Adrenal gland (tissue), 9 donors: ENCODE measurements at regions not wholly inside any gene's neighbourhood (a gene's known extent, or its start where the extent isn't known, plus 50 kb on each side); places are given as distances from the start of the nearest gene placed in this dataset.

Experiments
- DNase-seq, 7 donors: peaks; one replicate each; pipeline ENCODE4 v3.0.0-alpha.2; 2019 to 2020
- H3K27ac ChIP-seq, 5 donors: fragments of 200-600 bp; sonication (generic) in 4 of 5; 1 replicate in 3 of 5; 2 replicates in 2 of 5; pipeline versions ENCODE4 v1.5.1 to v1.8.0; 2016 to 2020; ENCODE audit warnings: mild to moderate bottlenecking in 1 of 5
- H3K27me3 ChIP-seq: fragments of 200-600 bp; 2 replicates; pipeline ENCODE4 v1.8.0; 2021
- H3K36me3 ChIP-seq, 2 donors: fragments of 200-600 bp; replicated peaks in 1 of 2; 1 replicate in 1 of 2; 2 replicates in 1 of 2; pipeline versions ENCODE4 v1.5.1 to v1.8.0; 2018 to 2022
- H3K4me1 ChIP-seq, 2 donors: fragments of 200-600 bp; replicated peaks in 1 of 2; 1 replicate in 1 of 2; 2 replicates in 1 of 2; pipeline versions ENCODE4 v1.5.1 to v1.8.0; 2018 to 2021
- H3K4me3 ChIP-seq, 4 donors: fragments of 200-600 bp; sonication (generic) in 3 of 4; one replicate each; pipeline ENCODE4 v1.5.1; 2016 to 2018
- H3K9me3 ChIP-seq, 3 donors: fragments of 200-600 bp; sonication (generic) in 1 of 3; replicated peaks in 1 of 3; 1 replicate in 2 of 3; 2 replicates in 1 of 3; pipeline versions ENCODE4 v1.5.1 to v1.8.0; 2016 to 2021
- POLR2A ChIP-seq, 2 donors: fragments of 450-650 bp; IDR thresholded peaks; one replicate each; pipeline ENCODE4 v1.6.1; 2017; ENCODE audit warnings: antibody characterized with exemption in 2 of 2, mild to moderate bottlenecking in 2 of 2, moderate library complexity in 1 of 2
- WGBS, 4 donors: extraction: QIAGEN DNeasy Blood & Tissue Kit in 2 of 4; methylation state at CpG; one replicate each; pipeline versions ENCODE4 v1.1.5 to v1.1.7; 2013 to 2017; 5-methylcytosine and 5-hydroxymethylcytosine counted together
- intact Hi-C, 2 donors: fragments of 100-400 bp; cut with DNase I; formaldehyde crosslinking; loops; one replicate each; pipeline versions ENCODE4 v1.14.1 to v1.15.0; 2022 to 2023
- TF ChIP-seq, protein P1 (sequence below), 6 experiments: fragments of 450-650 bp in 4 of 6; fragments of 200-600 bp in 2 of 6; sonication (generic) in 1 of 6; IDR thresholded peaks; 1 replicate in 5 of 6; 2 replicates in 1 of 6; pipeline versions ENCODE4 v1.5.1 to v1.8.0; 2016 to 2021; ENCODE audit warnings: antibody characterized with exemption in 6 of 6, mild to moderate bottlenecking in 2 of 6, moderate library complexity in 1 of 6
- donor health status: healthy with polysubstance abuse.
- donor health status: Bipolar disorder and iron deficiency.
- donor health status: DM: yes; HTN: yes; CAD: no.
- donor health status: DM: no; HTN: no; CAD: no.
- donor health status: DM: no; HTN: no; CAD: no.

DNA sequence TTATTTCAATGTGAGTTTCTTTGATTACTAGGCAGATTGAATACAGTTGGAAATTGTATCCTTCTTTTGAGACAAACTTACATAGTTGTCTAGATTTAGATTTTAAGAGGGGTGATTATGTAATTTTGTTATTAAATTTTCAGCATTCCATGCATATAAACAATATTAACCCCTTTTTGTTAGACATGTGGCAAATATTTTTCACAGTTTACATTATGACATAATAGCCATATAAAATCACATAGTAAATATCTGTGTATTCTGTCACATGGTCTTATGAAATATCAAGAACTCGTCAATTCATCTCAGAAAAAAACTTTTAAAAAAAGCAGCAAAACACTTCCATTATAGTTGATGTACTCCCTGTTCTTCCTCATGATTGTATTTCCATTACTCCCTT is 243.8 kb downstream of the CYP26B1 start:
- Histone ChIP-seq H3K27me3 (peaks cover 9% of the 10 kb centered on the region), H3K36me3 (no peaks in the 10 kb centered on the region), H3K4me3 (no peak overlapping the region), H3K4me1 (no peaks in the 10 kb centered on the region), H3K9me3 (no peaks in the 10 kb centered on the region), H3K27ac (no peak overlapping the region)
- no peak for DNase-seq
- intact Hi-C loops, result no loop called here
- 71 to 91% (median 75%) methylated on average over 1 of the region's 1 CpG for WGBS, 4 donors
- TF ChIP-seq, protein P1, sequence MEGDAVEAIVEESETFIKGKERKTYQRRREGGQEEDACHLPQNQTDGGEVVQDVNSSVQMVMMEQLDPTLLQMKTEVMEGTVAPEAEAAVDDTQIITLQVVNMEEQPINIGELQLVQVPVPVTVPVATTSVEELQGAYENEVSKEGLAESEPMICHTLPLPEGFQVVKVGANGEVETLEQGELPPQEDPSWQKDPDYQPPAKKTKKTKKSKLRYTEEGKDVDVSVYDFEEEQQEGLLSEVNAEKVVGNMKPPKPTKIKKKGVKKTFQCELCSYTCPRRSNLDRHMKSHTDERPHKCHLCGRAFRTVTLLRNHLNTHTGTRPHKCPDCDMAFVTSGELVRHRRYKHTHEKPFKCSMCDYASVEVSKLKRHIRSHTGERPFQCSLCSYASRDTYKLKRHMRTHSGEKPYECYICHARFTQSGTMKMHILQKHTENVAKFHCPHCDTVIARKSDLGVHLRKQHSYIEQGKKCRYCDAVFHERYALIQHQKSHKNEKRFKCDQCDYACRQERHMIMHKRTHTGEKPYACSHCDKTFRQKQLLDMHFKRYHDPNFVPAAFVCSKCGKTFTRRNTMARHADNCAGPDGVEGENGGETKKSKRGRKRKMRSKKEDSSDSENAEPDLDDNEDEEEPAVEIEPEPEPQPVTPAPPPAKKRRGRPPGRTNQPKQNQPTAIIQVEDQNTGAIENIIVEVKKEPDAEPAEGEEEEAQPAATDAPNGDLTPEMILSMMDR (IDR thresholded peaks at IDR 0.05), result no peak
- TF ChIP-seq POLR2A (IDR thresholded peaks at IDR 0.05), result no peak

DNA sequence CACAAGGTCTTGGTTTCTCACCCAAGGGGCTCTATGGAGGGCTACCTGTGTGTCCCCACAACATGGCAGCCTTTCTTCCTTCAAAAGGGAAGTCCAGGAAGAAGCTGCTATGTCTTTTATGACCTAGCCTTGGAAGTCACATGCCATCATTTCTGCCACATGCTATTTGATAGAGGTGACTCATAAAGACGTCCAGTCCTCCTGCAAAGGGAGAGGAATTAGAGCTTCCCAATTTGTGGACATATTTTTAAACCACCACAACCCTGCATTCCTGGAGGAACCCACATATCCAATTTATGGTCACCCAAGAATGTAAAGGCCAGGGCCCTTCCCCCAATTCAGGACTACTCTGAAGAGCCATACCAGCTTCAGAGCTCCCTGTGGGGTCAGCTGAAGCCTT is 246.2 kb downstream of the CYP26B1 start:
- no peak for TF ChIP-seq POLR2A (IDR thresholded peaks at IDR 0.05)
- TF ChIP-seq, protein P1 (IDR thresholded peaks at IDR 0.05), result no peak
- H3K36me3 ChIP-seq, result no peaks in the 10 kb centered on the region
- H3K27me3 ChIP-seq, result peaks cover 4% of the 10 kb centered on the region
- H3K4me1 ChIP-seq, result no peaks in the 10 kb centered on the region
- H3K4me3 ChIP-seq, result no peak overlapping the region
- H3K27ac ChIP-seq, result no peak overlapping the region
- WGBS, 4 donors, result 0 to 53% (median 33%) methylated on average over 1 of the region's 1 CpG
- peak in 1 of 7 donors; percentile 17 for DNase-seq
- intact Hi-C loops, result no loop called here
- no peaks in the 10 kb centered on the region for H3K9me3 ChIP-seq

DNA sequence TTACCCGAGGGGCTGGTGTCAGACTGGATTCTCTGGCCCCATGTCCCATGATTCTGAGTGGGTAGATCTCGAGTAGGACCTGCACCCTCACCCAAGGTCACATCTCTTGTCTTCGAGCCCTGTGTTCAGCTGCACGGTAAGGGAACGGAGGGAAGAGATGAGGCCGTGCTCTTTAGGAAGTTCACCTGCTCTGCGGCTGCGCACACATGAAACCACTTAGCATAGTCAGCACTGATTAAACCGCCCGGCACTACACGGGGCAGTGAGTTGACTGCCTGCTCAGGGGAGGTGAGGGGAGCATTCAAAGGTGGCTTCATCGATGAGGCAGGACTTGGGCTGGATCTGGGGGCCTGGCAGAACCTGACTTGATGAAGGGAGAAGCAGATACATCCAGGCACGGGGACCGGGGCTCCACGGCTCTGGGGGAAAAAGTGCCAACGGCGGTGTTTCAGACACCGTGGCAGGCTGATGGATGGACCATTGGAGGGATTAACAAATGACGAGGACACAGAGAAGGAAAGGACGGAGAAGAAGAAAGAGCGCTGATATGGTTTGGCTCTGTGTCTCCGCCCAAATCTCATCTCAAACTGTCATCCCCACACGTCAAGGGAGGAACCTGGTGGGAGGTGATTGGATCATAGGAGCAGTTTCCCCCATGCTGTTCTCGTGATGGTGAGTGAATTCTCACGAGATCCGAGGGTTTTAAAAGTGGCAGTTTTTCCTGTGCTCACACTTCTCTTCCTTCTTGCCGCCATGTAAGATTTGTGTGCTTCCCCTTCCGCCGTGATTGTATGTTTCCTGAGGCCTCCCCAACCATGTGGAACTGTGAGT is 248.6 kb downstream of the CYP26B1 start:
- H3K27ac ChIP-seq, result no peak overlapping the region
- H3K36me3 ChIP-seq, result no peaks in the 10 kb centered on the region
- TF ChIP-seq, protein P1 (IDR thresholded peaks at IDR 0.05), result no peak
- no peaks in the 10 kb centered on the region for H3K4me1 ChIP-seq
- H3K4me3 ChIP-seq, result no peak overlapping the region
- no peaks in the 10 kb centered on the region for H3K9me3 ChIP-seq
- WGBS, 4 donors, result 76 to 82% (median 79%) methylated on average over 25 to 29 of the region's 29 CpGs
- no peaks in the 10 kb centered on the region for H3K27me3 ChIP-seq
- intact Hi-C loops, result no loop called here
- DNase-seq, result peak in 1 of 7 donors; percentile 9

DNA sequence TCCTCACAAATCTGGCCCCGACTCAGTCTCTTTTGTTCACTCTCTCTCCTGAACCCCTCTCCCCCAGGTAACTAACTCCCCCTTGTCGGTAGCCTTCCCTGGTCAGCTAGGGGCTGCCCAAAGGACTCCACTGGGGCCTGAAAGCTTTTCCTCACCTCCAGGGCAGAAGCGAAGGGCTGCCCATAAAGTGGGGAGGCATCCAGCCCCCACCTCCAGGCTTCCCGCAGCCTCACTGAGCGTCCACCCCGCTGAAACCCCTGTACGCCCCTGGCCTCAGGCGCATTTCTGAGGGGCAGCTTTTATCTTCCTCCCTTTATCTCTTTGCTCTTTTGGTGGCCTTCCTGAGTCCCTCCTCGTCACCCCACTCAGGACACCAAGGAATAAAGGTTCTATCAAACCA is 249.3 kb downstream of the CYP26B1 start:
- no peaks in the 10 kb centered on the region for H3K4me1 ChIP-seq
- DNase-seq, result peak in 1 of 7 donors; percentile 20
- H3K4me3 ChIP-seq, result no peak overlapping the region
- 92 to 96% (median 94%) methylated on average over 9 of the region's 9 CpGs for WGBS, 4 donors
- H3K36me3 ChIP-seq, result no peaks in the 10 kb centered on the region
- intact Hi-C loops, result no loop called here
- TF ChIP-seq, protein P1 (IDR thresholded peaks at IDR 0.05), result no peak
- no peak for TF ChIP-seq POLR2A (IDR thresholded peaks at IDR 0.05)
- H3K27ac ChIP-seq, result no peak overlapping the region
- H3K27me3 ChIP-seq, result no peaks in the 10 kb centered on the region
- H3K9me3 ChIP-seq, result no peaks in the 10 kb centered on the region
